CD4-positive, alpha-beta T cell (primary cell): ENCODE measurements at regions not wholly inside any gene's neighbourhood (a gene's known extent, or its start where the extent isn't known, plus 50 kb on each side); places are given as distances from the start of the nearest gene placed in this dataset.

Experiments
- ATAC-seq: fragments of 200-7000 bp; cut with Tn5 transposase; one replicate; pipeline ENCODE4 v1.10.0; 2022; ENCODE audit warnings: mild to moderate bottlenecking; ENCODE audit not compliant: poor library complexity
- CTCF ChIA-PET: fragments of 350-600 bp; sonication (Branson Sonifier 250); formaldehyde crosslinking; loops from one replicate; lab custom pipeline; 2021; ENCODE audit warnings: antibody characterized with exemption, inconsistent platforms; lab: Charles Lee
- POLR2A ChIA-PET: fragments of 350-600 bp; sonication (Branson Sonifier 250); formaldehyde crosslinking; loops from one replicate; lab custom pipeline; 2021; ENCODE audit warnings: antibody characterized with exemption, inconsistent platforms; lab: Charles Lee
- DNase-seq, 14 experiments: peaks; one replicate each; pipeline ENCODE4 v3.0.0-alpha.2; 2013 to 2020; ENCODE audit warnings: mixed read lengths in 2 of 14
- H3K27ac ChIP-seq, 2 donors: one replicate each; pipeline versions ENCODE4 v1.5.1 to v1.7.0; 2013; ENCODE audit warnings: low read length in 2 of 2, low read depth in 1 of 2, mild to moderate bottlenecking in 1 of 2
- H3K27me3 ChIP-seq, 2 experiments: 1 replicate in 1 of 2; 2 replicates in 1 of 2; pipeline versions ENCODE4 v1.6.1 to v1.7.0; 2013; ENCODE audit warnings: low read length in 2 of 2, control low read depth in 1 of 2, mild to moderate bottlenecking in 1 of 2, moderate library complexity in 1 of 2; ENCODE audit not compliant: insufficient read depth in 2 of 2, control insufficient read depth in 1 of 2
- H3K36me3 ChIP-seq: one replicate; pipeline ENCODE4 v1.6.1; 2013; ENCODE audit warnings: low read length, control low read depth; ENCODE audit not compliant: insufficient read depth
- H3K4me1 ChIP-seq: one replicate; pipeline ENCODE4 v1.6.1; 2013; ENCODE audit warnings: low read length, control low read depth; ENCODE audit not compliant: insufficient read depth
- H3K4me3 ChIP-seq: one replicate; pipeline ENCODE4 v1.5.1; 2013; ENCODE audit warnings: mild to moderate bottlenecking, low read length, moderate library complexity
- H3K9me3 ChIP-seq, 2 experiments: 1 replicate in 1 of 2; 2 replicates in 1 of 2; pipeline versions ENCODE4 v1.6.1 to v1.7.0; 2013; ENCODE audit warnings: low read length in 2 of 2, mild to moderate bottlenecking in 2 of 2, control low read depth in 1 of 2, moderate library complexity in 1 of 2; ENCODE audit not compliant: control insufficient read depth in 1 of 2, insufficient read depth in 1 of 2
- H3K27ac Mint-ChIP-seq: one replicate; pipeline ENCODE4 v1.8.0; 2020; ENCODE audit warnings: mixed read lengths
- H3K27me3 Mint-ChIP-seq: one replicate; pipeline ENCODE4 v1.8.0; 2021; ENCODE audit warnings: mixed read lengths
- H3K36me3 Mint-ChIP-seq: one replicate; pipeline ENCODE4 v1.8.0; 2021; ENCODE audit warnings: low read depth, mixed read lengths
- H3K4me1 Mint-ChIP-seq: one replicate; pipeline ENCODE4 v1.8.0; 2021; ENCODE audit warnings: low read depth, mixed read lengths
- H3K4me3 Mint-ChIP-seq: one replicate; pipeline ENCODE4 v1.8.0; 2020; ENCODE audit warnings: mild to moderate bottlenecking, mixed read lengths
- H3K9me3 Mint-ChIP-seq: one replicate; pipeline ENCODE4 v1.8.0; 2020; ENCODE audit warnings: mixed read lengths
- intact Hi-C, 2 experiments: fragments of 100-400 bp; cut with DNase I in 1 of 2; cut with micrococcal nuclease in 1 of 2; formaldehyde crosslinking; loops; one replicate each; pipeline versions ENCODE4 v1.15.1 to v1.9.0; 2023 to 2025; cut with DNase I, micrococcal nuclease
- TF ChIP-seq, protein P1 (sequence below): fragments of 200-600 bp; IDR thresholded peaks from one replicate; pipeline ENCODE4 v1.8.0; 2022; ENCODE audit warnings: antibody characterized with exemption, mild to moderate bottlenecking

GRCh38 chr1:23624440-23624839 lies 65.1 kb upstream of the ID3 start:
- ChIA-PET CTCF (interaction anchor here (1.0 to 1.8 kb wide), 2 partner anchors 10 to 13 kb away, joined by 9 read pairs; no protein-coding TSS in a partner anchor), POLR2A (interaction anchor here (1.2 to 1.5 kb wide), 2 partner anchors 66 to 69 kb away, joined by 3 read pairs; no protein-coding TSS in a partner anchor)
- Mint-ChIP-seq H3K36me3 (peaks cover 17% of the 10 kb centered on the region), H3K27me3 (no peaks in the 10 kb centered on the region), H3K9me3 (no peaks in the 10 kb centered on the region), H3K4me1 (peaks cover 87% of the 10 kb centered on the region), H3K27ac (peak overlapping the region; percentile 81), H3K4me3 (peak overlapping the region; percentile 40)
- H3K4me3 ChIP-seq, result no peak overlapping the region
- intact Hi-C loops, result no loop called here
- H3K27ac ChIP-seq, result no peak overlapping the region
- TF ChIP-seq, protein P1, sequence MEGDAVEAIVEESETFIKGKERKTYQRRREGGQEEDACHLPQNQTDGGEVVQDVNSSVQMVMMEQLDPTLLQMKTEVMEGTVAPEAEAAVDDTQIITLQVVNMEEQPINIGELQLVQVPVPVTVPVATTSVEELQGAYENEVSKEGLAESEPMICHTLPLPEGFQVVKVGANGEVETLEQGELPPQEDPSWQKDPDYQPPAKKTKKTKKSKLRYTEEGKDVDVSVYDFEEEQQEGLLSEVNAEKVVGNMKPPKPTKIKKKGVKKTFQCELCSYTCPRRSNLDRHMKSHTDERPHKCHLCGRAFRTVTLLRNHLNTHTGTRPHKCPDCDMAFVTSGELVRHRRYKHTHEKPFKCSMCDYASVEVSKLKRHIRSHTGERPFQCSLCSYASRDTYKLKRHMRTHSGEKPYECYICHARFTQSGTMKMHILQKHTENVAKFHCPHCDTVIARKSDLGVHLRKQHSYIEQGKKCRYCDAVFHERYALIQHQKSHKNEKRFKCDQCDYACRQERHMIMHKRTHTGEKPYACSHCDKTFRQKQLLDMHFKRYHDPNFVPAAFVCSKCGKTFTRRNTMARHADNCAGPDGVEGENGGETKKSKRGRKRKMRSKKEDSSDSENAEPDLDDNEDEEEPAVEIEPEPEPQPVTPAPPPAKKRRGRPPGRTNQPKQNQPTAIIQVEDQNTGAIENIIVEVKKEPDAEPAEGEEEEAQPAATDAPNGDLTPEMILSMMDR, result no peak
- peaks cover 77% of the 10 kb centered on the region for H3K4me1 ChIP-seq
- H3K36me3 ChIP-seq, result no peaks in the 10 kb centered on the region
- H3K27me3 ChIP-seq, result no peaks in the 10 kb centered on the region
- peak in 3 of 14 experiments; percentile 30 to 56 (median 56) for DNase-seq
- H3K9me3 ChIP-seq, result no peaks in the 10 kb centered on the region
- no peak for ATAC-seq

GRCh38 chr1:23622284-23622683 lies 63.0 kb upstream of the ID3 start:
- Histone ChIP-seq H3K27me3 (no peaks in the 10 kb centered on the region), H3K36me3 (no peaks in the 10 kb centered on the region), H3K27ac (no peak overlapping the region), H3K4me3 (no peak overlapping the region), H3K9me3 (no peaks in the 10 kb centered on the region), H3K4me1 (peaks cover 79% of the 10 kb centered on the region)
- Mint-ChIP-seq H3K27ac (peak overlapping the region; percentile 97), H3K36me3 (peaks cover 5% of the 10 kb centered on the region), H3K9me3 (no peaks in the 10 kb centered on the region), H3K27me3 (no peaks in the 10 kb centered on the region), H3K4me3 (no peak overlapping the region), H3K4me1 (peaks cover 91% of the 10 kb centered on the region)
- TF ChIP-seq, protein P1, result no peak
- POLR2A ChIA-PET, result interaction anchor here (0.7 to 7.2 kb wide), 4 partner anchors 10 to 66 kb away, joined by 4 to 267 read pairs (median 96); partner anchors contain the start of gene ID3
- intact Hi-C loops, result no loop called here
- CTCF ChIA-PET, result interaction anchor here (1.2 to 5.6 kb wide), 4 partner anchors 12 to 67 kb away, joined by 4 to 58 read pairs (median 5); no protein-coding TSS in a partner anchor
- ATAC-seq (no peak), DNase-seq (no peak)

- H3K27ac Mint-ChIP-seq, result peak overlapping the region; percentile 97
- POLR2A ChIA-PET, result interaction anchor here (0.9 to 7.2 kb wide), 11 partner anchors 8 to 75 kb away, joined by 4 to 267 read pairs (median 15); partner anchors contain the start of gene ID3
- H3K4me1 Mint-ChIP-seq, result peaks cover 90% of the 10 kb centered on the region
- no peaks in the 10 kb centered on the region for H3K36me3 Mint-ChIP-seq
- no peaks in the 10 kb centered on the region for H3K9me3 Mint-ChIP-seq
- peak overlapping the region; percentile 77 to 82 for H3K27ac ChIP-seq
- H3K4me1 ChIP-seq, result peaks cover 79% of the 10 kb centered on the region
- no peaks in the 10 kb centered on the region for H3K9me3 ChIP-seq
- H3K27me3 Mint-ChIP-seq, result no peaks in the 10 kb centered on the region
- intact Hi-C loops, result loop anchor here in 1 of 2 experiments (1.0 kb wide), 1 partner anchor 13 kb away; no protein-coding TSS in a partner anchor
- peak in 1 of 14 experiments; percentile 52 for DNase-seq
- H3K4me3 Mint-ChIP-seq, result peak overlapping the region; percentile 76
- H3K4me3 ChIP-seq, result no peak overlapping the region
- H3K36me3 ChIP-seq, result no peaks in the 10 kb centered on the region
- TF ChIP-seq, protein P1, result no peak
- CTCF ChIA-PET, result interaction anchor here (0.8 to 5.6 kb wide), 7 partner anchors 10 to 124 kb away, joined by 3 to 58 read pairs (median 6); no protein-coding TSS in a partner anchor
- ATAC-seq, result no peak
- no peaks in the 10 kb centered on the region for H3K27me3 ChIP-seq
These were observed 61.3 kb upstream of the ID3 start for GRCh38 chr1:23620605-23621004.
